Epidermal melanocyte (primary cell): ENCODE measurements at regions not wholly inside any gene's neighbourhood (a gene's known extent, or its start where the extent isn't known, plus 50 kb on each side); places are given as distances from the start of the nearest gene placed in this dataset.
"Not testable (repeated sequence)": the region's sequence is repeated elsewhere in the genome, so short reads cannot be mapped to it uniquely, and the experiment has no call there.

ENCODE experiments used
- DNase-seq: peaks from one replicate; pipeline ENCODE4 v3.0.0; 2011; ENCODE audit warnings: low spot score; ENCODE audit not compliant: insufficient read length

DNA sequence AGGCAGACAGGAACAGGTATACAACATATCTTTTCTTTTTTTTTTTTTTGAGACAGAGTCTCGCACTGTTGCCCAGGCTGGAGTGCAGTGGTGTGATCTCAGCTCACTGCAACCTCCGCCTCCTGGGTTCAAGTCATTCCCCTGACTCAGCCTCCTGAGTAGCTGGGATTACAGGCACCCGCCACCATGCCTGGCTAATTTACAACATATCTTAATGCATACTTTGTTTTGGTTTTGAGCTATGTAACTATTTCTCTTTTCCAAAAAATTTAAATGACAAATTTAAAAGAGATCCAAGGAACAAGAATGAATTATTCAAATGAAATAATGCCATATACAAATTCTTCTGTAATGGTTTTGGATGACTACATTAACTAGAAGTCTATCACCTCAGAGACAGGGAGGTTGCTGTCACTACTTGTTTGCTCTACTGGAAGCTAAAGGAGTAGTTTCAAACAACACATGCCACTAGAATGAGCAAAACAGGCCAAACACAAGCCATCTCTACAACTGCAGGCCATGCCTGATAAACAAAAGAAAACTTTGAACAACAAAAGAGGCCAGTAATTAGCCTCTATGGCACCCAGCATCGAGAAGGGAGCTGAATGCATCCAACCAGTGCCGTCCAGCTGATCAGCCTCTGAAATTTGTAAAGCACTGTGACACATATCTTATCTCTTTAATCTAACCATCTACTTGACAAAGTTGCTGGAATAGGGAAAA, 133.6 kb upstream of the VOPP1 start:
- not testable (repeated sequence) for DNase-seq

- DNase-seq, result not testable (repeated sequence)
Observed at GRCh38 chr7:55702831-55703230, 130.5 kb upstream of the VOPP1 start.

DNA sequence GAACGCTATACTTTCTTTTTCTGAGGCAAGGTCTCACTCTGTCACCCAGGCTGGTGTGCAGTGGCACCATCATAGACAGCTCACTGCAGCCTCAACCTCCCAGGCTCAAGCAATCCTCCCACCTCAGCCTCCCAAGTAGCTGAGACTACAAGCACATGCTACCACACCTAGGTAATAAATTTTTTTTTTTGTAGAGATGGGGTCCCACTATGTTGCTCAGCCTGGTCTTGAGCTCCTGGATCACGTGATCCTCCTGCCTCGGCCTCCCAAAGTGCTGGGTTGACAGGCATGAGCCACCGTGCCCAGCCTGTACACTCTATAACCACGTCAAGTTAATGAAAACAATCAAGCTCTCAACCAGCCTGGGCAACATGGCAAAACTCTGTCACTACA, 127.1 kb upstream of the VOPP1 start:
- not testable (repeated sequence) for DNase-seq

GRCh38 chr7:55698607-55699449, 126.5 kb upstream of the VOPP1 start:
- DNase-seq, result not testable (repeated sequence)

DNA sequence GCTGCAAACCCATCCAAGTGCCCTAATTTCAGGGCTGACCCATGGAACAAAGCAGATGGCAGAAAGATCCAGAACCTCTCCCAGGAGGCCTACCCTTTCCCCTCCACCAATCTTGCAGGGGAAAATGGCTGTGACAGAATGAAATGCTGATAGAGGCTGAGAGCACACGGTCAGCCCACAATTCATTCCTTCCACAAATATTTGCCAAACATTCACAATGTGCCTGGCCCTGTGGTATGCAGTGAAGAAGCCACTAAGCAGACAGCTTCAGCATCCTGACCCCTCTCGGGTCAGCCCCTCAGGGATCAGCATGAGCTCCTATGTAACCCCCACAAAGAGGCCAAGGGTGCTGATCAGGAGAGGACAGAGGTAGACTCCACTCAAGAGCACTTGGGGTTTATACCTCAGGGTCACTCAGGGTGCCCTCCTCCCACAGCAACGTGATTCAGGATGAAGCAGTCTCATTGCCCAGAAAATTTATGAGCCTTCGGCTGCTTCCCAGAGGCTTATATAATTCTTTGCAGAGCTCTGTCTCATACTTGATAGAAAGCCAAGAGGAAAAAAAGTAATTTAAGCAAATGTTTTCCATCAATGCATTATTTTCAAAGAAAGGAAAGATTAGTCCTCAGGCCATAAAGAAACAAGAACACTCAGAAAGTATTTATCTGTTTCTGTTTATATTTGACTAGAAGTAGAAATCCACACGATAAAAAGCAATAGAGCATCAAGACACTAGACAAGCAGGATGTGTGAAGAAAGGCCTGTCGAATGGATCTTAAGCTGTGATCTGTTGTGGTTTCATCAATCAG, 123.8 kb upstream of the VOPP1 start:
- not testable (repeated sequence) for DNase-seq

- not testable (repeated sequence) for DNase-seq
Observed at GRCh38 chr7:55694484-55694883, 122.2 kb upstream of the VOPP1 start.

DNA sequence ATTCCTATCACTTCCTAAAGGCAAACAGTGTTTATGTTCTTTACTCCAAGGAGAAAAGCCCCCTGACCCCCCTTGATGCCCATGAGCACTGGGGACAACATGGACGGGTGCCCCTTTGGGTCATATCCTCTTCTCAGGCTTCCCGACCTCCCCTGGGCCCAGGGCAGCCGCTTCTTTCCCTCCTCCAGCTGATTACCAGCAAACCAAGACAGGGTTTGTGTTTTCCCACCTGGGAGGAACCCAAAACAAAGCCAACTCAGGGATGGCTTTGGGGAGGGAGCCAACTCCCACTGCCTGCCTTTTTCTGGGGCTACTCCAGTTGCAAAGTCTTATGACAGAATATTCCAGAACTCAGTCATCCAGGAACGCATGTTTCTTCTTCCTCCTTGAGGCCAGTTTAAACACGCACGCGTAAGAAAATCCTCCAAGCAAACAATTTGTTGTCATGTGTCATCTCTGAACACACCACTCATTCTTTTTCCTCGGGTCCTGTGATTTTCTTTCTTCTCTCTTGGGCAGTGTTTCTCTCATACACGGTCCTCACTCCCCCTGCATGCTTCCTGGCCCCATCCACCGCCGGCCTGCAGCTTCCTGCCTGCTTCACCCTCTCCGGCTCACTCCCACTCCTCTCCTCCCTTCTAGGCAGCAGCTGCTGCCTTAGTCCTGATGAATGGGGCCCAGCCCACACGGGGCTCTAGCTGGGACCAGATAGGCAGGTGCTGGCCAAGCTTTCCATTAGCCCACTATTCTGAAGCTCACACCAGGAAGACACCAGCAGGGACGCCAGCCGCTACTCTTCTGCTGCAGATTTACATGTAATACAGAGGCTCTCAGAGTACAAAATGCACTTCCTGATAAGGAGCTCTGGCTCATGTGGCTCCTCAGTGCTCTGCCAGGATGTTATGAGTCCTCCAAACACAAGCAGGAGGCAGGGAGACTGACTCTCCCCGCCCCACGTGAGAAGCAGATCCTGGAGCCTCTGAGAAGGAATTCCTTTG, 116.7 kb upstream of the VOPP1 start:
- not testable (repeated sequence) for DNase-seq

- DNase-seq, result not testable (repeated sequence)
Observed at GRCh38 chr7:55688261-55688660, 116.0 kb upstream of the VOPP1 start.

- DNase-seq, result not testable (repeated sequence)
Observed at GRCh38 chr7:55687252-55687651, 115.0 kb upstream of the VOPP1 start.

GRCh38 chr7:55686771-55687170, 114.5 kb upstream of the VOPP1 start:
- DNase-seq, result not testable (repeated sequence)

DNA sequence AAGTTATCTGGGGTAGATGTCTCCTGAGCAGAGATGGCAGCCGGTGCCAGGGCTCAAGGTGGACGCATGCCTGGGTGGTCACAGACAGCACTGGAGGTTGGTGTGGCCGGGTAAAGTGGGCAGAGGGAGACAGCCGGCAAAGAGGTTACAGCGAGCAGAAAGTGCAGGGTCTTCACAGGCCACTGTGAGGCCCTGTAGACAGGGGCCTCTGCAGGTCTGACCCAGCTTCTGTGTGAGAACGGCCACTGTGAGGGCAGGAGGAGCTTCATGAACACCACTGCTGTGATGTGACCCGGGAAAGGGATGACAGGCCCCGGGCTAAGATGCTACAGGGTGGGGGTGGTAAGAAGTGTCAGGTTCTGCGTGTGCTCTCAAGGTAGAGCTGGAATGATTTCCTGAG, 111.2 kb upstream of the VOPP1 start:
- DNase-seq, result not testable (repeated sequence)

DNA sequence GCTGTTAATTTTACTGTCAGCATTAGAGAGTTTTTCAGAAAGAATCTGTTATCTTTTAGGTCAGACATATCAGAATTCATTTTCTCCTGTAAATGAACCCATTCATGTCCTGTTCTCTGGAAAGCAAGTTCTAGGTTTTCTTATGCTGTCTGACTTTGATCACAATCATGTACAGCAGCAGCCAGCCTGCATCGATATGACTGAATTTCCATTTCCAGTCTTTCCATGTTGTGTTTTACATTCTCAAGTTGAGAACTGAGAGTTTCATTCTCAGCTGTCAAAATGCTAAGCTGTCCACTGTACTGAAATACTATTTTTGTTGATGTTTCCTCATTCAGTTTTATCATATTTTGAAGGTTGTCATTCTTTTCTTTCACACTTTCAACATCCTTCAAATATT, 103.3 kb upstream of the VOPP1 start:
- not testable (repeated sequence) for DNase-seq

DNA sequence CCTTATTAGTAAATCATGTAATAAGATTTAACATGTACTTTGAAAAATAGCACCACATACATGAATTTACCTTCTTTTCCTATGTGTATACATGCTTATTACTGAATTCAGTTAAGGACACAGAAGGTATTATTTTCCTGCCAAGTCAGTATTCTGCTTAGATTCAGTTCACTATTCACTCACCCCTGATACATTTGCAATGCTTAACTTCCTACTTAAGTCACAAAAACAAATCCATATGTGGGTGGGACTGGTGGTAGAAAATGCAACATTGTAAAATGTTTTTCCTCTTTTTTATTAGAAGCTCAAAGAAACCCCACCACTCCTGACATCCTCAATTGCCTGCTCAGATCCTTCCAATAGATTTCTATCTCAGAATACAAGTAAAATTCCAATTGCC, 101.2 kb upstream of the VOPP1 start:
- DNase-seq, result not testable (repeated sequence)

- not testable (repeated sequence) for DNase-seq
Observed at GRCh38 chr7:55672084-55672483, 99.8 kb upstream of the VOPP1 start.

DNA sequence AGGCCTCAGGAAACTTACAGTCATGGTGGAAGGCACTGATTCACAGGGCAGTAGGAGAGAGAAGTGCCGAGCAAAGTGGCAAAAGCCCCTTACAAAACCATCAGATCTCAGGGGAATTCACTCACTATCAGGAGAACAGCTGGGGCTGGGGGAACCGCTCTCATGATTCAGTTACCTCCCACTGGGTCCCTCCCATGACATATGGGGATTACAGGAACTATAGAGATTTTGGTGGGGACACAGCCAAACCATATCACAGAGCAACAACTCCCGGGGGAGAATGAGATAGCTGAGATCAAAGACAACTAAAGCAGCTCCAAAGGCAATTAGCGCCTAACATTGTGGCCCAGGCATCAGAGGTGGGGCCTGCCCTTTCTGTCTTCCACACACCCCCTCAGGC, 85.4 kb upstream of the VOPP1 start:
- no peak for DNase-seq

DNA sequence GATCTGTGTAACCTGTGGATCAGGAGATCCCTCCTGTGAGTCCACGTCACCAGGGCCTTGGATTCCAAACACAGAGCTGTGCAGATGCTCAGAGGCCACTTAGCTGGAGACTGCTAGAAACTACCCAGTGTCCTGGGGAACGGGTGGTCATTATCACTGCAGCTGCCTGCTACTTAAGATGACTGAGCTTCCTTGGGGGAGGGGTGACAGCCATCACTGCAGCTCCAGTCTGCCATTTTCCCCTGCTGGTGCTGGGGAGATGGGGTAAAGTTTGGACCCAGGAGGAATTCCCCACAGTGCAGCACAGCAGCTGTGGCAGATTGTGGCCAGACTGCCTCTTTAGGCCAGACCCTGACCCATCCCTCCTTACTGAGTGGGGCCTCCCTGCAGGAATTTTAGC, 78.8 kb upstream of the VOPP1 start:
- DNase-seq, result no peak

- no peak for DNase-seq
Observed at GRCh38 chr7:55649238-55649637, 76.9 kb upstream of the VOPP1 start.

DNA sequence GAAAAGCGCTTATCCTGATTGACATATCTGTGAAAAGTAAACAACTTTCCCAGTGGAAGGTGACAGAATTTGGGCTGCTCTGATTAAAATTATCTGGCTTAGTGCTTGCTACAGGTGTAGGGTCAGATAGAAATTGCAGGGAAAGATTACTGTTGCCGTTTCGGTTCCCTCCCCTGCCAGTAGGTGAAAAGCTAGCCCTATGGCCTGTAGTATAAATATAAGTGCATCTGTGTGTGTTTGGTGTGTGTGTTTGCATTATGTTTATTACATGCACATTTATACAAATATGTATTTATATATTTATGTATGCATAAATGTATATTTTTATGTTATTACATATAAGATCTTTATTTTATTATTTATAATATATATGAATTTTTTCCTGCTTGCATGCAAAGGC, 72.3 kb upstream of the VOPP1 start:
- no peak for DNase-seq

- no peak for DNase-seq
Observed at GRCh38 chr7:55642266-55642665, 70.0 kb upstream of the VOPP1 start.

DNA sequence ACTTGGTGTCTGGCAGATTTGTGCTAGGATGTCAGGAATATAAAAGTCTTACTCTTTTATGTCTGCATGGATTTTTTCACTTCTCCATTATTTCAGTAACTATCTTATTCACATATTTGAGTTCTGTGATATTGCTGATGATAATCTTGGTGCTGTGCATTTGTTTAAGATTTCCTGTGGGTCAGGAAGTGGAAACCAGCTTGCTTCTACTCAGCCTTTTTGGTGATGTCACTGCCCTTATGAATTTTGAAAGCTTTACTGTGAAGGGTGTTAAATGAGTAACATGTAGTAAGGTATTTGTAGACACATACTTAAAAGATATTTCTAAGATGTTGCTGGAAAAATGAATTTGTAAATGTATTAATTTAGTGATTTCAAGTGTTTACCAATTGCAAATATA, 69.5 kb upstream of the VOPP1 start:
- no peak for DNase-seq
